ENCODE measurements at regions not wholly inside any gene's neighbourhood (a gene's known extent, or its start where the extent isn't known, plus 50 kb on each side); places are given as distances from the start of the nearest gene placed in this dataset.

DNA sequence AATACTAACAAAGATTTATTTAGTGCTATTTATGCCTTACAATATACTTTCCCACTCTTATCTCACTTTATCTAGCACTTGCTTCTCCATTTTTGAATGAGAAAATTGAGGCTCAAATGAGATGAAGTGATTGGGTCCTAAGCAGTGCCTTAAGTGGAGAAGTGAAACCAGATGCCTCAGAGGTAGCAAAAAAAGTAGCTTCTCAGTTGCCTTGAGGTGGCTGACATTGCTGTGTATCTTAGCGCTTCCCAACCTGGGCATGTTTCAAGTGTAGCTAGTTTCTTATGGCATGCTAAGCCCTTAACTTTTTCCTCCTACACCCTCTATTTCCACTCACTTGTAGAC is 390.4 kb downstream of the OMA1 start (continued):
- TF ChIP-seq MTA2 (IDR thresholded peaks at IDR 0.05; ENCODE audit: low read depth): peak; percentile 28; the same call in 1 of the 2 replicates

GRCh38 chr1:58155418-58156123 is 391.0 kb downstream of the OMA1 start:
- no peak overlapping the region for H3K4me2 ChIP-seq (ENCODE audit: control insufficient read depth, insufficient read depth)
- no peak overlapping the region for H3K9ac ChIP-seq (ENCODE audit: control insufficient read depth, insufficient read depth, low read length)
- intact Hi-C loops (cut with micrococcal nuclease; ENCODE audit: unreplicated experiment): no loop called here
- no peaks in the 10 kb centered on the region for H4K20me1 ChIP-seq (ENCODE audit: control insufficient read depth, insufficient read depth)
- RAD21 ChIA-PET (ENCODE audit: unreplicated experiment): interaction anchor here (0.8 to 11.6 kb wide), 4 partner anchors 8 to 138 kb away, joined by 3 to 202 read pairs (median 4); no protein-coding TSS in a partner anchor
- FAIRE-seq (no peak), ATAC-seq (peak; percentile 41), DNase-seq (ENCODE audit: low read depth, low spot score) (no peak)
- H3K79me2 ChIP-seq (ENCODE audit: control insufficient read depth, insufficient read depth, low read length): no peaks in the 10 kb centered on the region
- SMC1A ChIA-PET (ENCODE audit: uncharacterized antibody, unreplicated experiment): interaction anchor here (0.7 to 17.8 kb wide), 10 partner anchors 8 to 106 kb away, joined by 3 to 258 read pairs (median 7); no protein-coding TSS in a partner anchor
- CTCF ChIA-PET: interaction anchor here (1.0 to 13.7 kb wide), 8 partner anchors 9 to 391 kb away, joined by 3 to 164 read pairs (median 12); partner anchors contain the start of gene OMA1
- no peak overlapping the region for H3K4me3 ChIP-seq
- TF ChIP-seq ETV6 (conservative IDR thresholded peaks at IDR 0.05 in 1 of 2, IDR thresholded peaks at IDR 0.05 in 1 of 2; ENCODE audit: borderline replicate concordance in 1 of 2, low read depth in 1 of 2) (no peak), RBBP5 (conservative IDR thresholded peaks at IDR 0.05) (no peak), RAD21 (IDR thresholded peaks at IDR 0.05; ENCODE audit: insufficient read depth, low read depth, low read length) (peak; percentile 37; the same call in 1 of the 2 replicates), SMC3 (IDR thresholded peaks at IDR 0.05; ENCODE audit: borderline replicate concordance, low read length) (peak; percentile 35; the same call in 1 of the 2 replicates), KAT2A (conservative IDR thresholded peaks at IDR 0.05; ENCODE audit: control insufficient read depth, low read depth, low read length) (no peak), EZH2 (IDR thresholded peaks at IDR 0.05; ENCODE audit: borderline replicate concordance, control insufficient read depth, low read depth, low read length) (no peak)
- TF ChIP-seq, protein P1, sequence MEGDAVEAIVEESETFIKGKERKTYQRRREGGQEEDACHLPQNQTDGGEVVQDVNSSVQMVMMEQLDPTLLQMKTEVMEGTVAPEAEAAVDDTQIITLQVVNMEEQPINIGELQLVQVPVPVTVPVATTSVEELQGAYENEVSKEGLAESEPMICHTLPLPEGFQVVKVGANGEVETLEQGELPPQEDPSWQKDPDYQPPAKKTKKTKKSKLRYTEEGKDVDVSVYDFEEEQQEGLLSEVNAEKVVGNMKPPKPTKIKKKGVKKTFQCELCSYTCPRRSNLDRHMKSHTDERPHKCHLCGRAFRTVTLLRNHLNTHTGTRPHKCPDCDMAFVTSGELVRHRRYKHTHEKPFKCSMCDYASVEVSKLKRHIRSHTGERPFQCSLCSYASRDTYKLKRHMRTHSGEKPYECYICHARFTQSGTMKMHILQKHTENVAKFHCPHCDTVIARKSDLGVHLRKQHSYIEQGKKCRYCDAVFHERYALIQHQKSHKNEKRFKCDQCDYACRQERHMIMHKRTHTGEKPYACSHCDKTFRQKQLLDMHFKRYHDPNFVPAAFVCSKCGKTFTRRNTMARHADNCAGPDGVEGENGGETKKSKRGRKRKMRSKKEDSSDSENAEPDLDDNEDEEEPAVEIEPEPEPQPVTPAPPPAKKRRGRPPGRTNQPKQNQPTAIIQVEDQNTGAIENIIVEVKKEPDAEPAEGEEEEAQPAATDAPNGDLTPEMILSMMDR (IDR thresholded peaks at IDR 0.05 in 2 of 3, conservative IDR thresholded peaks at IDR 0.05 in 1 of 3; ENCODE audit: control insufficient read depth in 2 of 3, extremely low read depth in 1 of 3, insufficient read depth in 1 of 3, low read depth in 3 of 3, low read length in 3 of 3): peak; percentile 26 to 54 (median 52)
- H3K4me1 ChIP-seq (ENCODE audit: control insufficient read depth, insufficient read depth, low read length): peaks cover 3% of the 10 kb centered on the region; the same call in 1 of the 2 replicates
- WGBS (ENCODE audit: insufficient coverage, insufficient replicate concordance, low lambda C conversion rate, missing lambda C conversion rate): 32% methylated on average over 7 of the region's 7 CpGs
- H3K36me3 ChIP-seq (ENCODE audit: control insufficient read depth in 2 of 2, insufficient read depth in 2 of 2, low read length in 1 of 2): no peaks in the 10 kb centered on the region
- no peaks in the 10 kb centered on the region for H3K9me3 ChIP-seq (replicated peaks; ENCODE audit: control insufficient read depth, insufficient read depth, low read length)
- BruUV-seq (replicated peaks): no TSS peak
- in situ Hi-C loops (cut with MboI): no loop called here
- no peak overlapping the region for H2AFZ ChIP-seq (ENCODE audit: control insufficient read depth, low read depth, low read length)
- POLR2A ChIA-PET: interaction anchor here (0.9 to 6.5 kb wide), 3 partner anchors 8 to 47 kb away, joined by 4 to 64 read pairs (median 10); no protein-coding TSS in a partner anchor
- H3K27me3 ChIP-seq (replicated peaks in 1 of 2; ENCODE audit: control insufficient read depth in 2 of 2, insufficient read depth in 2 of 2, low read length in 1 of 2): no peaks in the 10 kb centered on the region; a peak in 1 of 4 replicates
- H3K27ac ChIP-seq (ENCODE audit: control insufficient read depth, insufficient read depth): no peak overlapping the region

Measured in GM12878 (cell line).